ENCODE measurements at regions not wholly inside any gene's neighbourhood (a gene's known extent, or its start where the extent isn't known, plus 50 kb on each side); places are given as distances from the start of the nearest gene placed in this dataset.
A peak's percentile ranks its signal among the peaks of the same experiment; 100 is the strongest.

GRCh38 chr7:35504365-35504764, 190.6 kb downstream of the HERPUD2 start:
- Histone ChIP-seq H3K4me1 (ENCODE audit: low read length) (no peaks in the 10 kb centered on the region), H3K27me3 (ENCODE audit: low read length) (no peaks in the 10 kb centered on the region), H3K9ac (ENCODE audit: low read length) (no peak overlapping the region), H3K36me3 (ENCODE audit: insufficient read depth, low read length) (no peaks in the 10 kb centered on the region), H3K9me2 (replicated peaks; ENCODE audit: insufficient read depth, low read length) (no peaks in the 10 kb centered on the region), H2AFZ (ENCODE audit: low read length) (0 out of 2 replicates have a peak overlapping the region, but pooled peaks have one; percentile 18), H4K20me1 (ENCODE audit: insufficient read depth, low read depth, low read length) (no peaks in the 10 kb centered on the region), H3K27ac (ENCODE audit: low read length) (no peak overlapping the region), H3K79me2 (ENCODE audit: low read length) (no peaks in the 10 kb centered on the region), H3K4me3 (ENCODE audit: low read length) (no peak overlapping the region), H3K4me2 (ENCODE audit: low read depth, low read length, poor library complexity, severe bottlenecking) (no peak overlapping the region), H3K9me3 (ENCODE audit: low read length) (no peaks in the 10 kb centered on the region)
- peak; percentile 56 for DNase-seq

DNA sequence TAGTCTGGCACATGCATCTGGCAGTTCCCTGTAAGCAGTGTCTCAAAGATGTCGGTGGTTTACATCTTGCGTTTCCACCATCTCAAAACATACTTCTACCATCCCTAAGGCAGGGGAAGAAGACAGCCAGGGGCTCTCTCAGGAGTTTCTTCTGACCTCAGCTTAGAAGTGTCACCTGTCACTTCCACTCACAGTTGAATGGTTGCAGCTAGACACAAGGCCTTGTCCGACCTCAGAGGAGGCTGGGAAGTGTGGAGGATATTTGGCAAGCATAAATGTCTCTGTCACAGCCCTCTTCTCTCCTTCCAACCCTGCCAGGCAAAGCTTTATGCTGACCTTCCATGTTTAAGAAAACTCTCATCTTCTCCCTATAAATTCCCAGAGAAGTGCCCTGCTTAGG, 193.3 kb downstream of the HERPUD2 start:
- Histone ChIP-seq H3K9me2 (replicated peaks; ENCODE audit: insufficient read depth, low read length) (no peaks in the 10 kb centered on the region), H4K20me1 (ENCODE audit: insufficient read depth, low read depth, low read length) (no peaks in the 10 kb centered on the region), H3K36me3 (ENCODE audit: insufficient read depth, low read length) (no peaks in the 10 kb centered on the region), H3K27ac (ENCODE audit: low read length) (no peak overlapping the region), H3K4me2 (ENCODE audit: low read depth, low read length, poor library complexity, severe bottlenecking) (no peak overlapping the region), H3K4me1 (ENCODE audit: low read length) (no peaks in the 10 kb centered on the region), H3K9me3 (ENCODE audit: low read length) (no peaks in the 10 kb centered on the region), H3K4me3 (ENCODE audit: low read length) (no peak overlapping the region), H3K79me2 (ENCODE audit: low read length) (no peaks in the 10 kb centered on the region), H3K9ac (ENCODE audit: low read length) (no peak overlapping the region), H2AFZ (ENCODE audit: low read length) (no peak overlapping the region), H3K27me3 (ENCODE audit: low read length) (no peaks in the 10 kb centered on the region)
- DNase-seq: no peak

DNA sequence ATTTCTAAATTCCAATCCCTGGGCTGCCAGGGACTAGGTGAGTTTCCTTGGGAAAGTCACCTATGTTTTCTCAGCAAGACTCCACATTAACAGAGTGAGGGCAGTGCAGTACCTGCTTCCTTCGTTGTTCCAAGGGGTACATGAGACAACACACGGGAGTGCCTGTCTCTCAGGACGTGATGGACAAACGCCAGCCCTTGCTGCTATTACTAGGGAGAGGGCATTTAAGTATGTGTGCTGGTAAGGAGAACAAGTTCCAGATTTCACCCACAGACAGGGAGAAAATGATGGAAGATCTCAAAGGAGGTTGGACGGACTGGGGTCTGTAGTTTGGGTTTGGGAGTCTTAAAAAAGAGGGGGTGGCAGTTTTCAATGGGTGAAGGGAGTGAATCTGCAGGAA, 195.7 kb downstream of the HERPUD2 start:
- H3K4me2 ChIP-seq (ENCODE audit: low read depth, low read length, poor library complexity, severe bottlenecking): no peak overlapping the region
- no peaks in the 10 kb centered on the region for H3K36me3 ChIP-seq (ENCODE audit: insufficient read depth, low read length)
- H4K20me1 ChIP-seq (ENCODE audit: insufficient read depth, low read depth, low read length): no peaks in the 10 kb centered on the region
- H3K9me3 ChIP-seq (ENCODE audit: low read length): no peaks in the 10 kb centered on the region
- no peak overlapping the region for H3K4me3 ChIP-seq (ENCODE audit: low read length)
- H3K9ac ChIP-seq (ENCODE audit: low read length): no peak overlapping the region
- H2AFZ ChIP-seq (ENCODE audit: low read length): no peak overlapping the region
- H3K79me2 ChIP-seq (ENCODE audit: low read length): no peaks in the 10 kb centered on the region
- H3K4me1 ChIP-seq (ENCODE audit: low read length): no peaks in the 10 kb centered on the region
- H3K9me2 ChIP-seq (replicated peaks; ENCODE audit: insufficient read depth, low read length): no peaks in the 10 kb centered on the region
- DNase-seq: no peak
- no peaks in the 10 kb centered on the region for H3K27me3 ChIP-seq (ENCODE audit: low read length)
- H3K27ac ChIP-seq (ENCODE audit: low read length): no peak overlapping the region

- H3K4me1 ChIP-seq (ENCODE audit: low read length): no peaks in the 10 kb centered on the region
- no peak overlapping the region for H3K9ac ChIP-seq (ENCODE audit: low read length)
- no peak overlapping the region for H3K4me3 ChIP-seq (ENCODE audit: low read length)
- no peak overlapping the region for H3K4me2 ChIP-seq (ENCODE audit: low read depth, low read length, poor library complexity, severe bottlenecking)
- H3K9me2 ChIP-seq (replicated peaks; ENCODE audit: insufficient read depth, low read length): no peaks in the 10 kb centered on the region
- H3K27me3 ChIP-seq (ENCODE audit: low read length): no peaks in the 10 kb centered on the region
- no peaks in the 10 kb centered on the region for H3K36me3 ChIP-seq (ENCODE audit: insufficient read depth, low read length)
- no peak overlapping the region for H2AFZ ChIP-seq (ENCODE audit: low read length)
- H3K79me2 ChIP-seq (ENCODE audit: low read length): no peaks in the 10 kb centered on the region
- H3K27ac ChIP-seq (ENCODE audit: low read length): no peak overlapping the region
- no peak for DNase-seq
- H3K9me3 ChIP-seq (ENCODE audit: low read length): no peaks in the 10 kb centered on the region
- H4K20me1 ChIP-seq (ENCODE audit: insufficient read depth, low read depth, low read length): no peaks in the 10 kb centered on the region
Observed at GRCh38 chr7:35498416-35498815, 196.5 kb downstream of the HERPUD2 start.

DNA sequence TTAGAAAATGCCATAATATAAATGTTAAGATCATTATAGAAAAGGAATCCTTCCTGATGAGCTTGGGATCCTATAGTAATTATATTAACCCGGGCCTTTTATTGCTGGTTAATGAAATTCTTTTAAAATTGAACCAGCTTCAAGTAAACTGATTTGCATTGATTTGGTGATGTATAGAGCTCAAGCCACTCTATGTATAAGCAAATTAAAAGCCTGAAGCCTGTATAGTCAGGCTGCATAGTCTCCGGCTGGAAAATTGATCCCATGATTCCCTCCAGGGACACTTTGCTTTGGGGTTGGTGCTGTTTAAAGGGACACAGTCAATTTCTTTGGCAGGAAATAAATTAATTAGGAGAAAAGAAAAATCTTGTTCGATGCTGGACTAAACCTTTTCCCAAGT, 199.1 kb downstream of the HERPUD2 start:
- Histone ChIP-seq H3K9me3 (ENCODE audit: low read length) (no peaks in the 10 kb centered on the region), H3K36me3 (ENCODE audit: insufficient read depth, low read length) (no peaks in the 10 kb centered on the region), H2AFZ (ENCODE audit: low read length) (no peak overlapping the region), H3K4me2 (ENCODE audit: low read depth, low read length, poor library complexity, severe bottlenecking) (no peak overlapping the region), H3K4me1 (ENCODE audit: low read length) (no peaks in the 10 kb centered on the region), H3K27me3 (ENCODE audit: low read length) (no peaks in the 10 kb centered on the region), H3K79me2 (ENCODE audit: low read length) (no peaks in the 10 kb centered on the region), H3K9ac (ENCODE audit: low read length) (no peak overlapping the region), H3K9me2 (replicated peaks; ENCODE audit: insufficient read depth, low read length) (no peaks in the 10 kb centered on the region), H3K4me3 (ENCODE audit: low read length) (no peak overlapping the region), H4K20me1 (ENCODE audit: insufficient read depth, low read depth, low read length) (no peaks in the 10 kb centered on the region), H3K27ac (ENCODE audit: low read length) (no peak overlapping the region)
- no peak for DNase-seq

DNA sequence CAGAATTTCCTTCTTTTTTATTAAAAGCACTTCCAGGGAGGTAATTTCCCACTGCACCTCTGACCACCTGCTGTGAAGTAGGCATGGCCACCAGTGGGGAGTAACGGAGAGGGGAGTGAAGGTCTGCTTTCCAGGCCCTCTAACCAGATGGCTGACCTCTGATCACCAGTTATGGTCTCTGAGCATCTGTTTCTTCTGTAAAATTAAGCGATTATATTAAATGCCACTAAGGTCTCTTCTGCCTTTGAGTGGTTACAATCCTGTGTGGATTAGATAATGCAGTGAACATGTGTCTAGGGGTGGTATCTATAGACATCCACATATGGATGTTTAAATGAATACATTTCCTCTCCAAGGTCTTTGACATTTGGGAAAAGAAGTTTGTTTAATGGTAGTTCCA, 199.6 kb downstream of the HERPUD2 start:
- Histone ChIP-seq H3K4me3 (ENCODE audit: low read length) (no peak overlapping the region), H3K27me3 (ENCODE audit: low read length) (no peaks in the 10 kb centered on the region), H3K4me1 (ENCODE audit: low read length) (no peaks in the 10 kb centered on the region)

GRCh38 chr7:35494407-35494806, 200.5 kb downstream of the HERPUD2 start:
- H4K20me1 ChIP-seq (ENCODE audit: insufficient read depth, low read depth, low read length): no peaks in the 10 kb centered on the region
- H3K9ac ChIP-seq (ENCODE audit: low read length): no peak overlapping the region

More for the DNA sequence above, 199.6 kb downstream of the HERPUD2 start:
- no peaks in the 10 kb centered on the region for H3K36me3 ChIP-seq (ENCODE audit: insufficient read depth, low read length)
- H3K9me2 ChIP-seq (replicated peaks; ENCODE audit: insufficient read depth, low read length): no peaks in the 10 kb centered on the region
- no peaks in the 10 kb centered on the region for H3K9me3 ChIP-seq (ENCODE audit: low read length)
- H3K79me2 ChIP-seq (ENCODE audit: low read length): no peaks in the 10 kb centered on the region
- no peak overlapping the region for H3K9ac ChIP-seq (ENCODE audit: low read length)
- H3K27ac ChIP-seq (ENCODE audit: low read length): no peak overlapping the region
- no peak for DNase-seq
- H3K4me2 ChIP-seq (ENCODE audit: low read depth, low read length, poor library complexity, severe bottlenecking): no peak overlapping the region
- no peak overlapping the region for H2AFZ ChIP-seq (ENCODE audit: low read length)
- no peaks in the 10 kb centered on the region for H4K20me1 ChIP-seq (ENCODE audit: insufficient read depth, low read depth, low read length)

DNA sequence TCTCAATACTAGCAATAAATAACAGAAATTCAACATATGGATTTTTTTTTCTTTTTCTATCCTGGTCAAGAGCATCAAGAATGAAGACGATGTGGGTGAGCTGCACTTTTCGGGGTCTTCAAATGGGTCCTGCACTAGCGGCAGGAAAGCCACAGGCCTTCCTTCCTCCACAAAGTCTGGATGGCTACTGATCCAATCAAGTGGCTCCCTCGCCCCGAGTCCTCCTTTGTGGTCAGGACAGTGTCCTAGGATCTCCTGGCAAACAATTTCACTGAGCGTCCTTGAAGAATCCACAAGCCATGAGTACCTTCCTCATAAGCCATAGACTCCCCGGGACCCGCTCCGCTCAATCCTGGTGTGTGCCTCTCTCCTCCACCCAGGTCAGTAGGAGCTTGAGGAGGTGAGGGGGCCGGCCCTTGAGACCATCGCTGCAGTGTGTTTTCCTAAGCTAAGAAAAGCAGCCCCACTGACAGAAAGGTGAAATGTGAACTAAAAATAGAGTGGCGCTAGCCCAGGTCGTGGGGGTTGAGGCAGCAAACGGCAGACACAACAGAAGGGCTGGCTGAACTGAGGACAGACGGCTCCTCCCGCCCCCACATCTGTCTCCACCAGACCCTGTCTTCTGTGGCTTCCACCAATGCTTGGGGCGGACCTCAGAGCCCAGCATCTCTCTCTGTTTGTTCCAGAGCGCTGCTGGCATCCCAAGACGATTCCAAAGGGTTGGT, 202.3 kb downstream of the HERPUD2 start:
- Histone ChIP-seq H3K4me2 (ENCODE audit: low read depth, low read length, poor library complexity, severe bottlenecking) (no peak overlapping the region), H3K4me1 (ENCODE audit: low read length) (no peaks in the 10 kb centered on the region)

More at GRCh38 chr7:35494407-35494806, 200.5 kb downstream of the HERPUD2 start:
- Histone ChIP-seq H3K36me3 (ENCODE audit: insufficient read depth, low read length) (no peaks in the 10 kb centered on the region), H3K4me2 (ENCODE audit: low read depth, low read length, poor library complexity, severe bottlenecking) (no peak overlapping the region), H3K27ac (ENCODE audit: low read length) (no peak overlapping the region), H3K27me3 (ENCODE audit: low read length) (no peaks in the 10 kb centered on the region), H2AFZ (ENCODE audit: low read length) (no peak overlapping the region), H3K4me3 (ENCODE audit: low read length) (no peak overlapping the region), H3K9me3 (ENCODE audit: low read length) (no peaks in the 10 kb centered on the region), H3K79me2 (ENCODE audit: low read length) (no peaks in the 10 kb centered on the region), H3K4me1 (ENCODE audit: low read length) (no peaks in the 10 kb centered on the region), H3K9me2 (replicated peaks; ENCODE audit: insufficient read depth, low read length) (no peaks in the 10 kb centered on the region)
- no peak for DNase-seq

More for the DNA sequence above, 202.3 kb downstream of the HERPUD2 start:
- H3K79me2 ChIP-seq (ENCODE audit: low read length): no peaks in the 10 kb centered on the region
- no peaks in the 10 kb centered on the region for H3K9me3 ChIP-seq (ENCODE audit: low read length)
- no peak overlapping the region for H3K27ac ChIP-seq (ENCODE audit: low read length)
- no peak overlapping the region for H2AFZ ChIP-seq (ENCODE audit: low read length)
- no peak for DNase-seq
- no peak overlapping the region for H3K4me3 ChIP-seq (ENCODE audit: low read length)
- no peaks in the 10 kb centered on the region for H3K9me2 ChIP-seq (replicated peaks; ENCODE audit: insufficient read depth, low read length)
- no peaks in the 10 kb centered on the region for H3K27me3 ChIP-seq (ENCODE audit: low read length)
- H3K9ac ChIP-seq (ENCODE audit: low read length): no peak overlapping the region
- no peaks in the 10 kb centered on the region for H3K36me3 ChIP-seq (ENCODE audit: insufficient read depth, low read length)
- H4K20me1 ChIP-seq (ENCODE audit: insufficient read depth, low read depth, low read length): no peaks in the 10 kb centered on the region

Data from Karpas-422 (cell line).